ENCODE measurements at regions not wholly inside any gene's neighbourhood (a gene's known extent, or its start where the extent isn't known, plus 50 kb on each side); places are given as distances from the start of the nearest gene placed in this dataset.

- no peak overlapping the region for H3K27ac ChIP-seq (ENCODE audit: low read length)
- H3K4me1 ChIP-seq (ENCODE audit: control insufficient read depth, insufficient read depth, low read length), result peaks cover 5% of the 10 kb centered on the region; the same call in 1 of the 2 replicates
- H3K9me3 ChIP-seq (ENCODE audit: control insufficient read depth, insufficient read depth, low read length), result no peaks in the 10 kb centered on the region
- no peak overlapping the region for H3K4me3 ChIP-seq (ENCODE audit: low read length)
- no peaks in the 10 kb centered on the region for H3K36me3 ChIP-seq (ENCODE audit: control insufficient read depth, insufficient read depth, low read length)
- no CpG with 5 or more reads among the region's 12 CpGs for WGBS (ENCODE audit: insufficient coverage, insufficient read length)
- H3K27me3 ChIP-seq (ENCODE audit: control insufficient read depth, insufficient read depth, low read length), result no peaks in the 10 kb centered on the region
- DNase-seq (ENCODE audit: low read depth, low spot score), result no peak
Measured at GRCh38 chr9:113741886-113742854, 133.9 kb upstream of the ZNF618 start.

- WGBS (ENCODE audit: insufficient coverage, insufficient read length), result no CpG with 5 or more reads among the region's 6 CpGs
- DNase-seq (ENCODE audit: low read depth, low spot score), result no peak
- Histone ChIP-seq H3K4me1 (ENCODE audit: control insufficient read depth, insufficient read depth, low read length) (peaks cover 5% of the 10 kb centered on the region; the same call in 1 of the 2 replicates), H3K27me3 (ENCODE audit: control insufficient read depth, insufficient read depth, low read length) (no peaks in the 10 kb centered on the region), H3K4me3 (ENCODE audit: low read length) (no peak overlapping the region), H3K9me3 (ENCODE audit: control insufficient read depth, insufficient read depth, low read length) (no peaks in the 10 kb centered on the region), H3K36me3 (ENCODE audit: control insufficient read depth, insufficient read depth, low read length) (no peaks in the 10 kb centered on the region), H3K27ac (ENCODE audit: low read length) (no peak overlapping the region)
Measured at GRCh38 chr9:113742878-113743277, 133.2 kb upstream of the ZNF618 start.

GRCh38 chr9:113746486-113746885 lies 129.6 kb upstream of the ZNF618 start:
- DNase-seq (ENCODE audit: low read depth, low spot score), result no peak
- H3K27ac ChIP-seq (ENCODE audit: low read length), result no peak overlapping the region
- H3K4me1 ChIP-seq (ENCODE audit: control insufficient read depth, insufficient read depth, low read length), result peaks cover 1% of the 10 kb centered on the region; the same call in 1 of the 2 replicates
- no peaks in the 10 kb centered on the region for H3K36me3 ChIP-seq (ENCODE audit: control insufficient read depth, insufficient read depth, low read length)
- no peaks in the 10 kb centered on the region for H3K9me3 ChIP-seq (ENCODE audit: control insufficient read depth, insufficient read depth, low read length)
- H3K27me3 ChIP-seq (ENCODE audit: control insufficient read depth, insufficient read depth, low read length), result no peaks in the 10 kb centered on the region
- no peak overlapping the region for H3K4me3 ChIP-seq (ENCODE audit: low read length)
- WGBS (ENCODE audit: insufficient coverage, insufficient read length), result no CpG with 5 or more reads among the region's 4 CpGs

GRCh38 chr9:113748135-113748534 lies 128.0 kb upstream of the ZNF618 start:
- no peaks in the 10 kb centered on the region for H3K4me1 ChIP-seq (ENCODE audit: control insufficient read depth, insufficient read depth, low read length)
- H3K9me3 ChIP-seq (ENCODE audit: control insufficient read depth, insufficient read depth, low read length), result no peaks in the 10 kb centered on the region
- H3K27ac ChIP-seq (ENCODE audit: low read length), result no peak overlapping the region
- H3K36me3 ChIP-seq (ENCODE audit: control insufficient read depth, insufficient read depth, low read length), result no peaks in the 10 kb centered on the region
- no peaks in the 10 kb centered on the region for H3K27me3 ChIP-seq (ENCODE audit: control insufficient read depth, insufficient read depth, low read length)
- DNase-seq (ENCODE audit: low read depth, low spot score), result no peak
- H3K4me3 ChIP-seq (ENCODE audit: low read length), result no peak overlapping the region

GRCh38 chr9:113753398-113754119 lies 122.5 kb upstream of the ZNF618 start:
- no peaks in the 10 kb centered on the region for H3K36me3 ChIP-seq (ENCODE audit: control insufficient read depth, insufficient read depth, low read length)
- H3K4me1 ChIP-seq (ENCODE audit: control insufficient read depth, insufficient read depth, low read length), result peaks cover 2% of the 10 kb centered on the region; the same call in 1 of the 2 replicates
- no peak overlapping the region for H3K27ac ChIP-seq (ENCODE audit: low read length)
- no peaks in the 10 kb centered on the region for H3K9me3 ChIP-seq (ENCODE audit: control insufficient read depth, insufficient read depth, low read length)
- H3K27me3 ChIP-seq (ENCODE audit: control insufficient read depth, insufficient read depth, low read length), result no peaks in the 10 kb centered on the region
- no CpG with 5 or more reads among the region's 7 CpGs for WGBS (ENCODE audit: insufficient coverage, insufficient read length)
- DNase-seq (ENCODE audit: low read depth, low spot score), result no peak
- H3K4me3 ChIP-seq (ENCODE audit: low read length), result no peak overlapping the region

GRCh38 chr9:113754739-113755138 lies 121.4 kb upstream of the ZNF618 start:
- H3K36me3 ChIP-seq (ENCODE audit: control insufficient read depth, insufficient read depth, low read length), result no peaks in the 10 kb centered on the region
- no CpG with 5 or more reads among the region's 2 CpGs for WGBS (ENCODE audit: insufficient coverage, insufficient read length)

GRCh38 chr9:113755433-113755832 lies 120.7 kb upstream of the ZNF618 start:
- Histone ChIP-seq H3K4me1 (ENCODE audit: control insufficient read depth, insufficient read depth, low read length) (peaks cover 2% of the 10 kb centered on the region; the same call in 1 of the 2 replicates), H3K27me3 (ENCODE audit: control insufficient read depth, insufficient read depth, low read length) (no peaks in the 10 kb centered on the region), H3K36me3 (ENCODE audit: control insufficient read depth, insufficient read depth, low read length) (no peaks in the 10 kb centered on the region), H3K9me3 (ENCODE audit: control insufficient read depth, insufficient read depth, low read length) (no peaks in the 10 kb centered on the region), H3K27ac (ENCODE audit: low read length) (no peak overlapping the region), H3K4me3 (ENCODE audit: low read length) (no peak overlapping the region)
- WGBS (ENCODE audit: insufficient coverage, insufficient read length), result no CpG with 5 or more reads among the region's 4 CpGs
- DNase-seq (ENCODE audit: low read depth, low spot score), result no peak

More at GRCh38 chr9:113754739-113755138, 121.4 kb upstream of the ZNF618 start:
- Histone ChIP-seq H3K9me3 (ENCODE audit: control insufficient read depth, insufficient read depth, low read length) (no peaks in the 10 kb centered on the region), H3K27me3 (ENCODE audit: control insufficient read depth, insufficient read depth, low read length) (no peaks in the 10 kb centered on the region), H3K4me3 (ENCODE audit: low read length) (no peak overlapping the region), H3K4me1 (ENCODE audit: control insufficient read depth, insufficient read depth, low read length) (peaks cover 2% of the 10 kb centered on the region; the same call in 1 of the 2 replicates), H3K27ac (ENCODE audit: low read length) (no peak overlapping the region)
- DNase-seq (ENCODE audit: low read depth, low spot score), result no peak

GRCh38 chr9:113756476-113757192 lies 119.5 kb upstream of the ZNF618 start:
- H3K27me3 ChIP-seq (ENCODE audit: control insufficient read depth, insufficient read depth, low read length), result no peaks in the 10 kb centered on the region
- H3K27ac ChIP-seq (ENCODE audit: low read length), result no peak overlapping the region
- H3K36me3 ChIP-seq (ENCODE audit: control insufficient read depth, insufficient read depth, low read length), result no peaks in the 10 kb centered on the region
- no CpG with 5 or more reads among the region's 3 CpGs for WGBS (ENCODE audit: insufficient coverage, insufficient read length)
- H3K4me3 ChIP-seq (ENCODE audit: low read length), result no peak overlapping the region
- H3K4me1 ChIP-seq (ENCODE audit: control insufficient read depth, insufficient read depth, low read length), result peaks cover 2% of the 10 kb centered on the region; the same call in 1 of the 2 replicates
- no peak for DNase-seq (ENCODE audit: low read depth, low spot score)
- H3K9me3 ChIP-seq (ENCODE audit: control insufficient read depth, insufficient read depth, low read length), result no peaks in the 10 kb centered on the region

GRCh38 chr9:113763429-113763828 lies 112.7 kb upstream of the ZNF618 start:
- no peaks in the 10 kb centered on the region for H3K27me3 ChIP-seq (ENCODE audit: control insufficient read depth, insufficient read depth, low read length)
- H3K36me3 ChIP-seq (ENCODE audit: control insufficient read depth, insufficient read depth, low read length), result no peaks in the 10 kb centered on the region
- H3K27ac ChIP-seq (ENCODE audit: low read length), result no peak overlapping the region
- DNase-seq (ENCODE audit: low read depth, low spot score), result no peak
- H3K9me3 ChIP-seq (ENCODE audit: control insufficient read depth, insufficient read depth, low read length), result no peaks in the 10 kb centered on the region
- H3K4me3 ChIP-seq (ENCODE audit: low read length), result no peak overlapping the region
- no peaks in the 10 kb centered on the region for H3K4me1 ChIP-seq (ENCODE audit: control insufficient read depth, insufficient read depth, low read length)

GRCh38 chr9:113764572-113764971 lies 111.5 kb upstream of the ZNF618 start:
- no peaks in the 10 kb centered on the region for H3K27me3 ChIP-seq (ENCODE audit: control insufficient read depth, insufficient read depth, low read length)
- WGBS (ENCODE audit: insufficient coverage, insufficient read length), result no CpG with 5 or more reads among the region's 1 CpG

More at GRCh38 chr9:113764572-113764971, 111.5 kb upstream of the ZNF618 start:
- no peaks in the 10 kb centered on the region for H3K9me3 ChIP-seq (ENCODE audit: control insufficient read depth, insufficient read depth, low read length)
- H3K36me3 ChIP-seq (ENCODE audit: control insufficient read depth, insufficient read depth, low read length), result no peaks in the 10 kb centered on the region
- no peak overlapping the region for H3K27ac ChIP-seq (ENCODE audit: low read length)
- DNase-seq (ENCODE audit: low read depth, low spot score), result no peak
- no peaks in the 10 kb centered on the region for H3K4me1 ChIP-seq (ENCODE audit: control insufficient read depth, insufficient read depth, low read length)
- H3K4me3 ChIP-seq (ENCODE audit: low read length), result no peak overlapping the region
